ENCODE measurements at regions not wholly inside any gene's neighbourhood (a gene's known extent, or its start where the extent isn't known, plus 50 kb on each side); places are given as distances from the start of the nearest gene placed in this dataset.
"Not testable (repeated sequence)": the region's sequence is repeated elsewhere in the genome, so short reads cannot be mapped to it uniquely, and the experiment has no call there.

DNA sequence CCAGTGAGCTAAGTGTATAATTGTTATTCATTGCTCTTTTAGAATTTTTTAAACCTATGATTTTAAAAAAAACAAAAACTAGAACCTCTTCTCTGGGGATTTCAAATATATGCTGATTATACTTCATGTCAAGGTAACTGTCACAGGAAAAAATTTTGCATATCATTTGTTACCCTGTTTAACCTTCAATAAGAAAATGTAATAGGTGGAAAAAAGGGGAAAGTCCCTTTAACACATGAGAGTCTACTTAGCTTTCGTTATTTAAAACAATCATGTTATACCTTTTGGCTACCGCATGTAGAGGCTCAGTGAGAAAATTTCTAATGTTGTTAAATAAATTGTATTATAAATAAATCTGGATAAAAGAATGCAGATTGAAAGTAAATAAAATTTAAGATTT, 190.1 kb upstream of the AKR1E2 start:
- no peak for DNase-seq (ENCODE audit: low read depth)

DNA sequence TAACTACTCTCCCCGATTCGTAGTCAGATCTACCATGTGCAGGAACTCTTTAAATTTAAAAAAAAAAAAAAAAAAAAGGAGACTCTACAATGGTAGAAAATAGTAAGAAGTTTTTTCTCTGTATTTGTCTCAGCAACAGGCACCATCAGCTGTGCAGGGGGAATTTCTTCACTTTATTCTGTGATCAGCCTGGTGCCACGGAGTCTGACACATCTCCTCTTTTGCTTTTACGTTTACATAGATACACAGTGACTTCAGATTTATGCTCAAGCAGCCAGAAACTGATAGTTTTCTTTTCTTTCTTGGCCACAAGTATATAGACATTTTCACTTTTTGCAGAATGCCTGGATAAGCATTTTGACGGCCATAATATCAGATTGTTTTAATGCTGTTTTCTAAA, 190.6 kb upstream of the AKR1E2 start:
- no peak for DNase-seq (ENCODE audit: low read depth)

DNA sequence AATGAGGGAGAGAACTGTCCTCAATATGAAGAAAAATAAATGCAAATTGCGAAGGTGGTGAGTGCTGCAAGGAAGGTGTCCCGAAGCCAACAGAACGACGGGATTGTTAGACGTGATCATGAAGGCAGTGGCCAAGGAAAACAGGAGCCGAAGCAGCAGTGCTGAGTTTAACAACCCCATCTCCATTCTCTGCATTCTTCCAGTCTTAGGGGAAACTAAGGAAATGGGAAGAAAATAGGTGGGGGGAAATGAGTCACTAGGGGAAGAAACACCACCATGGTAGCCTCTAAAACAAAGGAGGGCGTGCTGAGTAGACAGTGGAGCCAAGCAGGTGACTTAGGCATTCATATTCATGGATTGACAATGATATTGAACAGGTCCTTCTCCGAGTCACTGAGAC, 192.2 kb upstream of the AKR1E2 start:
- DNase-seq (ENCODE audit: low read depth): no peak

DNA sequence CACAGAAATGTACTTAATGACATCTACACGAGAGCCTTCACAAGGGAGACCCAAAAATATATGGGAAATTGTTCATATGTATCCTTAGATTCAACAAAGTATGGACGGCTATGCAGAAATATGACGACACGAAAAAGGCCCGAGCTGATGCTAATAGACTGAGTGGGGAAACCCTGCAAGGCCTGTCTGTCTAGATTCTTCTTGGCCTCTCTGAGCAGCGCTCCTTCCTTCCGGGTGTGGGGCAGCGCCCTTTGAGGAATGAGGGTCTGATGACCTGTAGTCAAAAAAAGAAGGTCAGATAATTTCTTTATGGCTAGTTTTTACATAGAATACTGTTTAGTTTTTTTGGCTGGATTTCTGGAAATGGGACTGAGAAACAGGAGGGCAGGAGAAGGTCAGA, 192.8 kb upstream of the AKR1E2 start:
- DNase-seq (ENCODE audit: low read depth): no peak

DNA sequence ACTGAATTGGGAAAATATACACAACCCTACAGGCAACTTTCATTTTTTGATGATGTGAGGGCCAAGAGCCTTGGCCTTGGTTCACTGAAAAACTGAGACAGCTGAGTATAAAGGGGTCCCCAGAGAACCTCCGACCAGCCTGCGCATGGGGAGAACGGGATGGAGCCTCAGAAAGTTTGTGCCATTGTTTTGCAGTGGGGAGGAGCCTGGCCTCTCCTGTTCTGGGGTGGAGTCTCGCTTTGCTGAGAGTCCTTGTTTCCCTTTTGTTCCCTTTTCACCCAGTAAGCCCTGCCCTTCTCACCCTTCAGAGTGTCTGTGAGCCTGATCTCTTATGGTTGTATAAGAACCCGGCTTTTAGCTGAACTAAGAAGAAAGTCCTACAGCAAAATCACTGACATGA, 193.2 kb upstream of the AKR1E2 start:
- no peak for DNase-seq (ENCODE audit: low read depth)

DNA sequence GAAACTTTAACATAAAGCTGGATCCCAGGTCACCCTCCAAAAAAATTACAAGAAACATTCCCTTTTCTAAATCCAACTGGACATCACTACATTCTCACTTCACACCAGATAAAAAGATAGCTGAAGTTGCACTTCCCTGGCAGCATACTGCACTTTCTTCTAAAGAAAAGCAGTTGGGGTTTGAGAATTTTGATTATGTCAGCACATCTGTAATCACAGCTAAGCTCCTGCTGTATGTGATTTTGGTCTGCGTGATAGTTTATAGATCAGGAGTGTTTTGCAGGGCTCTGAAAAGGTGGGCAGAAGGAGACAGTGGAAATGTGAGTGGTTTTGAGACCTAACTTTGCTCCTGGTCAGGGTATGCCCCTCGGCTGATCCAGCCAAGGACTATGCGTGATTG, 199.1 kb upstream of the AKR1E2 start:
- DNase-seq (ENCODE audit: low read depth): no peak

DNA sequence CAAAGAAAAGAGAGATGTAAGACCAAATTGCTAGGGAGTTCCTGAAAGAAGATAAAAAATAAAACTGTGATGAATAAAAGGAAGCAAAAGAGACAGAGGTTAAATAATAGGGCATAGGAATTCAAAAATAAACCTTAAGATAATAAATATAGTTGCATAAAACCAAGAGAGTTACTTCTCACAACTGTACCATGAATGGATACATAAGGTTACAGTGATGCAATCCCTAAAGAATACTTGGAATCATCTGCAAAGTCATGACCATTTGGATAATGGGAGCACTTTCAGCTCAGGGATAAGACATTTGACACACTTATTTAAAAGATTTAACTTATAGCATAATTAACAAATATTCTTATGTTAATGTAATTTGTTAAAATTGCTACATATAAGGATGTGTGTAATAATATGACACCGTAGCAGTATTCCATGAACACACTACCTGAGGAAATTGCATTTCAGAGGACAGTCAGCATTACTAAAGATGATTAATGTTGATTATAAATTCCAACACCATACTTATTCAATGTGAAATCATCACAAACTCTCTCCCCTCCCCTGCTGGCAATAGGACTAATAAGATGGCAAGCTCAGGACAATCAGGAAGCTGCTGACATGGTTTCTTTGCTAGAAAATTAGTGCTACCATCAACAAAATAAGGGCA, 202.1 kb upstream of the AKR1E2 start:
- DNase-seq (ENCODE audit: low read depth): no peak

DNA sequence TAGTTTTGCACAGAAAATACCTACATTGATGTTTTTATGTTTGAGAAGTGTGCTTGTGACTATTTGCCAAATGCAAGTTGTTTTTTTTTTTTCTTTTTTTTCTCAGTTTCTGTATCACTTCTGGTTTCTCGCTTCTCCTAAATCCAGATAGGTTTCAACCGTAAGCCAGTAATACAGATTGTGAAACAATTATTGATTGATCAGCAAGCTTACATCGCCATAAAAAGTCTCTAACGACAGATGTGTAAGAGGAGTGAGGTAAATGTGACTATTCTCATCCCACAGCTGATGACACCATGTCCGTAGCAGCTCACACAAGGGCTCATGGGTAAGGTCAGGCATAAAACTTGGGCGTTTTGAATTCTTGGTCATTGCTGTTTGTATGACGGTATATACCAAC, 202.8 kb upstream of the AKR1E2 start:
- no peak for DNase-seq (ENCODE audit: low read depth)

DNA sequence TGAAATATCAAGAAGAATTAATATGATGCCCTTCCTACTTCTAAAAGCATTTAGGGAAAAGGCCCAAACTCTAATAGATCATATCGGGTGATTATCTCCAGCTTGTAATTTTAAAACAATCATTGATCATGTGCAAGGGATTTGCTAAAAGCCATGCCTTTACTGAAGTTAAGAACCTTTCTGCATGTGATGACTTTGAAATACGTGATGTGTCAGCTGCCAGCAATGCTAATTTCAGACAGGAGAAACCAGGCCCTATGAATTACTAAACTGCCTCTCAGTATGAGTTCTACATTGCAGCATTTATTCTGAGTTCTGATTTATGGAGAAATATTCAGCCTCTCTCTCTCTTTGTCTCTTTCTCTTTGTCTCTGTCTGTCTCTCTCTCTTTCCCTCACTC, 203.6 kb upstream of the AKR1E2 start:
- no peak for DNase-seq (ENCODE audit: low read depth)

DNA sequence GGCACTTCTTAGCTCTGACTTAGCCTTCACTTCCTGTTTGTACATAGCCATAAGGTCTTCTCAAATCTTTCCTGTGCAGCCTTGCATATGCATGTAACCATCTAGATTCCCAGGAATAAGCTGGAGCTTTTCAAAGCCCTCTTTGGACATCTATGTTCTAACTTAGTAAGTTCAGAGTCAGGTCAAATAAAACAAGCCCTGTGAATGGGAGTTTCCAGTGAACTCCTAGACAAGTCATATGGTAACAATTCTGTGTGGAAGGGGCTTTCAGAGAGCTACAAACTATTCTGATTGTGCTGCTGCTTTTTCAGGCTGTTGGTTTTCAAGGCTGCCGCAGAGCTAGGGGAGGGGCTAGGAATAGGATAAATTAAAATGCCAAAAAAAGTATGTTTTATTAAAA, 208.4 kb upstream of the AKR1E2 start:
- DNase-seq (ENCODE audit: low read depth): no peak

DNA sequence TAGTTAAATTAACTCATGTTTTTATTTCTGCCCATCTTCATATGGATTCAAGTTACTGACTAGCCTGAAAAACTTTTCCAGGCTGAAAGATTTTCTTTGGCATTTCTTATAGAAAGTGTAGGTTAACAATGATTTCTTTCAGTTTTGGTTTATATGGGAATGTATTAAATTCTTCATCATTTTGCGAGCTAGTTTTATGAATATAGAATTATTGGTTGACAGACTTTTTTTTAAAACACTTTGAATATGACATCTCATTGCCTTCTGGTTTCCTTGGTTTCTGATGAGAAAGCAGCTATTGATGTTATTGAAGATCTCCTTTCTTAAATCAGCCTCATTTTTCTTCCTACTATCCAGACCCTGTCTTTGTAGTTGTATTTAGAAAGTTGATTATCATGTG, 211.0 kb upstream of the AKR1E2 start:
- no peak for DNase-seq (ENCODE audit: low read depth)

DNA sequence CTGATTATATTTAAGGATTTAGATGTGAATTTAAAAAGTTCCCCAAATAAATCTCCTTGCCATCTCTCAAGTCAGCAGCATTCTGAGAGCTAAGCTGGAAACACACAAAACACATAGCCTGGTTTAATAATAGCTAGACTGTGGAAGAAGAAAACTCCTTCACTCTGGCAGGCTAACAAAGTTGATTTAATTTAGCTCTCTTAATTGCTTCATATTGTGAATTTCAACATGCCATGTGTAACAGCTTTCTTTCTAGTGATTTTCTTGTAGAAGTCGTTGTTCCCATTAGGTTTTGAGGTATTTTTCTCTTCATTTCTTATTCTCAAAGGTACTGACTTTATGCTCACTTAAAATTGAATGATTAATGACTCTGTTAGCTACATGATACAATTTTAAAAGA, 216.8 kb upstream of the AKR1E2 start:
- DNase-seq (ENCODE audit: low read depth): no peak

DNA sequence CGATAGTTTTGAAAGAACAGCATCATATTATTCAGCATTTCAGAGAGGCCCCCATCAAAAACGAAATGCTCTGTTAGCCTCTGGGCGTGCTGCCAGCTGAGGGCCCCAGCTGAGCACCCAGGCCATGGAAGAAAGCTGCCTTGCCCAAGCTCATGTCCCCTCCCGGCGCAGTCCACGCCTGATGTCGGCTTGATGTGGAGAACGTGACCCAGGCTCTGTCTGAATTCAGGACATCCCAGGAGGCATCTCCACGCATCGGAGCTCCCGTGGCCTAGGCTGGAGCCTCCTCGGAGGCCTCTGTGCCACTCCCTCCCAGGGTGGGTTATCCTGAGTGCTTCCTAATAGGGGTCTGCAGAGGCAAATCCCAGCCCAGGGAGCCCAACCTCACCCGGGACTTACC, 218.3 kb upstream of the AKR1E2 start:
- DNase-seq (ENCODE audit: low read depth): no peak

DNA sequence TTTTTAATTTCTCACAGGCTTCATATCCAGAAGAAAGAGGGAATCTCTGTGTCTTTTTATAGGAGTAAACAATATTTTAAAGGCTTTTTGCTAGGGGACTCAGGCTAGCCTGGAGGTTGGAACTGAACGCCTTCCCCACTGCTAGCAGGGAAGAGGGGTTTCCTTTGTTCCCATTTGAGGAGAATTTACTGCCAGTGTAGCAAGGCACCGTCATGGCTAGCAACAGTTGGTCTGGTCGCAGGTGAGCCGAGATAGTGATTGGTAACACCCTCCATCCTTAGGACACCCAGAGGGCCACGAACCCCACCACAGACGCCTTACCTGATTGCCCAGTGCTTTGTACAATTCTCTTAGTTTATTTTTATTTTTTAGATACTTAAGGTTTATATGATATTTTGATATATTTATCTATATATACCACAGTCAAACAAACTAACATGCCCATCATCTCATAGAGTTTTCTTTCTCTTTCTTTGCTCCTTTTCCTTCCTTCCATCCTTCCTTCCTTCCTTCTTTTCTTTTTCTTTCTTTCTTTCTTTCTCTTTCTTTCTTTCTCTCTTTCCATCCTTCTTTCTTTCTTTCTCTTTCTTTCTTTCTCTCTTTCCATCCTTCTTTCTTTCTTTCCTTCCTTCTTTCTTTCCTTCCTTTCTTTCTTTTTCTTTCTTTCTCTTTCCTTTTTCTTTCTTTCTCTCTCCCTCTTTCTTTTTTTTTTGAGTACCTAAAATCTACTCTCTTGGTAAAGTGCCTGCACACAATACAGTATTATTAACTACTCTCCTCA, 219.0 kb upstream of the AKR1E2 start:
- DNase-seq (ENCODE audit: low read depth): no peak

DNA sequence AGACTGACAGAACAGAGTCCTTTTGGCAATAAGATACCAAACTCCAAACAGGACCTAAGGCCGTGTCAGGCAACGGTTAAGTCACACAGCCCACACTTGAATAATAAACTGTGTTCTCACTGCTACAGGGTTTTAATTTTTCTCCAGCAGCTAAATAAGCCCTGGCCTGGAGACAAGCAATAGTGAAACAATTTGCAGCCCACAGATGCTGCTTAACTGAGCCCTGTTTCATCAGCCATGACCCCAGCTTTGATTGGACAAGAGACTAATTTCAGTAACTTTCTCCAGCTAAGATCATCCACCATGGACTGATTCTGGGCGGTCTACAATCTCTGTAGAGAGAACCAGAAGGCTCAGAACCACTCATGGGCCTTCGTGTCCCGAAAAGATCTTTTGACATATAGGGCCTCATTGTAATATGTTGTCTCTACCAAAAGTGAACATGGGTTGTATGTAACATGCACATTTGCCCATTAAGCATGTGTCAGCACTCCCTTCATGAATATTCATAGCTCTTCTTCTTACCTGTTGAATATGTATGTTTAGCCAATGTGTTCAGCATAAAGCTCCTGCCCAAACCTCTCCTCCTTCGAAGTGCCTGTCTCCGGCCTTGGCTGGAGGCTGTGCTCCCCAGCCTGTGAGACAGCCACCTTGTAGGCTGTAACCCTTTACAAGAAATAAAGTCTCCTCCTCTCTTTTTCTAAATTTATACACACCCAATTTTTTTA, 223.1 kb upstream of the AKR1E2 start:
- DNase-seq (ENCODE audit: low read depth): no peak

DNA sequence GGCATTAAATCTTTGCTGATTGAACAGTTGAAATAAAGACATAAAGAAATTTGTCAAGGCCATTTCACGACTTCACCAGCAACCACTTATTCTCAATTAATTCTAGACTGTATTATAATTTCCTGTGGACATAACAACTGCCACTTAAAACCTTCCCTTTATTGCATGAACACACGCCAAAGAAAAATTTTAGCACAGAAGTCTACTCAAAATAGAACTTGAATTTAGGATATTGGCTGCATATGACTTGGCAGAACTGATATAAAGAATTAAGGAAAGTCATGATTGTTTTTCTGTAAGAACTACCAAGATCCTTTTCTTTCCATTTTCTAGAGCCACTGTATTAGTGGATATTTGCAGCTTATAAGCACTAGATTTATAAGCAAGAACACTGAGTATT, 226.5 kb upstream of the AKR1E2 start:
- DNase-seq (ENCODE audit: low read depth): no peak

DNA sequence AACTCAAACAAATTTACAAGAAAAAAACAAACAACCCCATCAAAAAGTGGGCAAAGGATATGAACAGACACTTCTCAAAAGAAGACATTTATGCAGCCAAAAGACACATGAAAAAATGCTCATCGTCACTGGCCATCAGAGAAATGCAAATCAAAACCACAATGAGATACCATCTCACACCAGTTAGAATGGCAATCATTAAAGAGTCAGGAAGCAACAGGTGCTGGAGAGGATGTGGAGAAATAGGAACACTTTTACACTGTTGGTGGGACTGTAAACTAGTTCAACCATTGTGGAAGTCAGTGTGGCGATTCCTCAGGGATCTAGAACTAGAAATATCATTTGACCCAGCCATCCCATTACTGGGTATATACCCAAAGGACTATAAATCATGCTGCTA, 228.1 kb upstream of the AKR1E2 start:
- not testable (repeated sequence) for DNase-seq (ENCODE audit: low read depth)

DNA sequence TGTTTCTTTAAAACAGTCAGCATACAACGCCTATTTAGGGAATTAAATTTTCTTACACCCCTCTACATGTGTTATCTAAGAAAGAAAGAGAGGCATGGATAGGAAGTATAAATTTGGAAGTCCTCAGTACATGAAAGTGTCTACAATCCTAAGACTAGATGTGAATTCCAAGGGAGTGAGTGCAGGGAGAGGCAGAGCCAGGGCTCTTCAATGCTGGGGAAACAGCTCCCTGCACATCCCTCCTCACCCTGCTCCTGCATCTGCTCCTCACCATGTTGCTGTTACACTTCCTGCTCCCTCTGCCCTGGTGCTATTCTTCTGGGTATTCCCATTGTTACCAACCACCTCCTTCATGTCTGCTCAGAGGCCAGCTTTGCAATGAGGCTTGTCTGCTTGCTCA, 229.1 kb upstream of the AKR1E2 start:
- DNase-seq (ENCODE audit: low read depth): no peak

DNA sequence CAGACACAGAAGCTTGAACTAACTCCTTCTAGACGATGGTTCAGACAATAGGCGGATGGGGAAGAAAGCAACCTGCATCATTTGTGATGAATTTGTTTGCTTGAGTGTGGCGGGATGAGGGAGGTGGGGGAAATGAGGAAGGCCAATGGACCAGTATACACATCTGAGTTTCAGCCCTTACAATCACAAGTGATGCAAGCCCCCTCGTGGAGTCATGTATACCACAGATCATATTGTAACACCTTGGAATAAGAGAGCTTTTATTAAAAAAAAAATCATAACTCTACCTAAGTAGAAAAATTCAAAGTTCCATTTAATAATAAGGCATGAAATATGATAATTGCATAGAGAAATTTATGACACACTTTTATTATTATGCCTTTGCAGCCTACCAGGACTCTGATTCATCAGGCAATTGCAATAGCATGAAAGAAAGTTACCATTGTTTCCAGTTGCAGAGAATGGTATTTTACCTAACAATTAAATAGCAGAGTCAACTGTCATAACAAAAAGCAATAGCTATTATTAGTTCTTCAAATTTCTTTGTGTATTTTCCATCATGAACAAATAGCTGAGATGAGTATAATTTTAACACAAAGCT, 230.2 kb upstream of the AKR1E2 start:
- no peak for DNase-seq (ENCODE audit: low read depth)

DNA sequence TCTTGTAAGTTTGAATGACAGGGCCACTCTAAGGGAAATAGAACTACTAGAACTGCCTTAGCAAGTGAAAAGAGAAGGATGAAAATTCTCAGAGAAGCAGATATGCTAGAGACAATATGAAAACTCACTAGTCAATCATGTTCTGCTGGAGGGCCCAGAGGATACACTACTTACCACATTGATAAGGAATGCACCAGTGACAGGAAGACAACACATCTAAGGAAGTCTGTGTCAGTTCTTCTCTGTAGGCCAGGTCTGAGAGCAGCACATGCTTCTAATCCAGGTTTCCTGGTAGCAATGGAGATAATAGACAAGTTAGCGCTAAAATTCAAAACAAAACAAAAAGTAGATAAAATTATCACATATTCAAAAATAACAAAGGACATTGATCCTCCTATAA, 235.2 kb upstream of the AKR1E2 start:
- no peak for DNase-seq (ENCODE audit: low read depth)

DNA sequence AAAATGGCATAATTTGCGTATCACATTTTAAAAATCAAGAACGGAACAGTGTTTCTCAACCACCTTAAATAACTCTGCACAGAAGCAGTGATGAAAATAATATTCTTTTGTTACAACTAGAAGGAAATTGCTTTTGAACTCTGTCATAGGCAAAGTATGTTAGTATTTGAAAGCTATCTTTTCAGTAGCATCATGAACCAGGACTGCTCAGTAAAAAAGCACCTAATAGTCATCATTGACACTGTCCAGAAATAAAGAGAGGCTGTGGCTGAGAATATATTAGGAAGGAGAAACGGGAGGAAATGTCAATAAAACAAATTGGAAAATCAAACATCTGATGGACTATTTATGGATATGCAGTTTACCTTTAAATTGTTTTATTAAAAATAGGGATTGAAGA, 237.2 kb upstream of the AKR1E2 start:
- DNase-seq (ENCODE audit: low read depth): no peak

DNA sequence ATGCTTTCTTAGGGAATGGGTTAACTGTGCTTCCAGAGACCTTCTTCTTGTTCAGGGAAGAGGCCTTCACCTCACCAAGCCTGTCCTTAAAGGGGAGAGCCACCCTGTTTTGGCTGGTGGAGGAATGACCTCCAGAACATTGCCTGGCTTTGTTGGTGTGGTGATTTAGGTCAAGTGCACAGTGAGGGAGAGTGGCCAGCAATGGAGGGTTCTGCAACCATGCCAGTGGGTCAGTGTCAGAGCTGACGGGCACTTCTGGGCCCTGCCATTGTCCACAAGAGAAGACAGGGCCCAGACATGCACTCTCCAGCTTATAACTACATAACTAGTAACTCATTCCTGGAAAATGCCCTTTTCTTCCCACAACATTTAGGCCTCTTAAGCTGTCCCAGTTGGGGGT, 238.5 kb upstream of the AKR1E2 start:
- no peak for DNase-seq (ENCODE audit: low read depth)

DNA sequence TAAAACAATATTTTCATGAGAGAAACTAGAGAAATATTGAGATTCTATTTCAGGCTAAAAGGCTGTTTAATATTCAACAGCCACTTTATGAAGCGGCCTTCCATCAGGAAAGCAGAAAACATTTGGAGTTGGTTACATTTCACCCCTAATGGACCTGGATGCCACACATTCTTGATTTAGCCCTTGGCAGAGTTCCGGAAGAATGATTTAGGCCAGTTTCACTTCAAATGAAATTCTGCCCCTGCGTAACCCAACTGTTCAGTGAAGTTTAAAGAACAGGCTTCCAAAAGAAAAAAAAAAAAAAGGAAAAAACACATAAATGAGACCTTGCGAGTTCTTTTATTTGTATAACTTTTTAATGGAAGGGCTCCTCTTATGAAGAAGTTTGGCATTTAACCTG, 239.2 kb upstream of the AKR1E2 start:
- no peak for DNase-seq (ENCODE audit: low read depth)

Measured in activated T-helper 9 cell treated with anti-CD3 and anti-CD28 coated beads, Interleukin-2, amount 50 U/mL, for 16 hours (primary cell).